ENCODE measurements at regions not wholly inside any gene's neighbourhood (a gene's known extent, or its start where the extent isn't known, plus 50 kb on each side); places are given as distances from the start of the nearest gene placed in this dataset.
"Not testable (repeated sequence)": the region's sequence is repeated elsewhere in the genome, so short reads cannot be mapped to it uniquely, and the experiment has no call there.

- no peak for DNase-seq
- Histone ChIP-seq H3K36me3 (replicated peaks; ENCODE audit: control insufficient read depth, insufficient read depth, low read length) (no peaks in the 10 kb centered on the region), H3K4me3 (ENCODE audit: insufficient read depth, low read depth, low read length) (no peak overlapping the region), H3K27me3 (ENCODE audit: control insufficient read depth, insufficient read depth, low read length) (no peaks in the 10 kb centered on the region)
Measured at GRCh38 chr12:89289720-89290119, 62.6 kb downstream of the DUSP6 start.

- DNase-seq = no peak
- no peak overlapping the region for H3K4me3 ChIP-seq (ENCODE audit: insufficient read depth, low read depth, low read length)
- H3K36me3 ChIP-seq (replicated peaks; ENCODE audit: control insufficient read depth, insufficient read depth, low read length) = no peaks in the 10 kb centered on the region
- H3K27me3 ChIP-seq (ENCODE audit: control insufficient read depth, insufficient read depth, low read length) = no peaks in the 10 kb centered on the region
Measured at GRCh38 chr12:89288959-89289358, 63.3 kb downstream of the DUSP6 start.

DNA sequence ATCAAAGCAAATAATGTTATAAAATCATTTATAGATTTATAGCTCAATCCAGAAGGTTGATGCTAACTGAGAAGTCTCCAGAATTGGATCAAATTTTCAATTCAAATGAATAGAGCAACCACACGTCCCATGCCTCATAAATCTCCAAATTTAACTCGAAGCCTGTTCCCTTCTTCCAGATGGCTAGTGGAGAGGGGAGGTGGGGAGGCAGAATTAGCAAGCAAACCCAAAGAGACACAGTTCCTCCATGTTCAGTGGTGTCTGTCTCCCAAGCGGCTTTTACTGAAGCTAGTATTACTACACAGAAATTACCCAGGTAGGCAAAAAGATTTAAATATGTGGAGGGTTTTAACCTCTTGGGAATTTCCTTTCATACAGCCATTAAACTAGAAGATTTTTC lies 65.8 kb downstream of the DUSP6 start:
- no peak overlapping the region for H3K4me3 ChIP-seq (ENCODE audit: insufficient read depth, low read depth, low read length)

GRCh38 chr12:89281539-89281867 lies 70.8 kb downstream of the DUSP6 start:
- DNase-seq = no peak
- no peaks in the 10 kb centered on the region; the same call in 1 of the 2 replicates for H3K27me3 ChIP-seq (ENCODE audit: control insufficient read depth, insufficient read depth, low read length)
- no peak overlapping the region for H3K4me3 ChIP-seq (ENCODE audit: insufficient read depth, low read depth, low read length)
- no peaks in the 10 kb centered on the region for H3K36me3 ChIP-seq (replicated peaks; ENCODE audit: control insufficient read depth, insufficient read depth, low read length)

More for the DNA sequence above, 65.8 kb downstream of the DUSP6 start:
- no peaks in the 10 kb centered on the region for H3K36me3 ChIP-seq (replicated peaks; ENCODE audit: control insufficient read depth, insufficient read depth, low read length)
- no peaks in the 10 kb centered on the region for H3K27me3 ChIP-seq (ENCODE audit: control insufficient read depth, insufficient read depth, low read length)
- DNase-seq = no peak

- no peak for DNase-seq
- H3K27me3 ChIP-seq (ENCODE audit: control insufficient read depth, insufficient read depth, low read length) = no peaks in the 10 kb centered on the region; the same call in 1 of the 2 replicates
- no peak overlapping the region for H3K4me3 ChIP-seq (ENCODE audit: insufficient read depth, low read depth, low read length)
- H3K36me3 ChIP-seq (replicated peaks; ENCODE audit: control insufficient read depth, insufficient read depth, low read length) = no peaks in the 10 kb centered on the region
Measured at GRCh38 chr12:89280833-89281538, 71.3 kb downstream of the DUSP6 start.

DNA sequence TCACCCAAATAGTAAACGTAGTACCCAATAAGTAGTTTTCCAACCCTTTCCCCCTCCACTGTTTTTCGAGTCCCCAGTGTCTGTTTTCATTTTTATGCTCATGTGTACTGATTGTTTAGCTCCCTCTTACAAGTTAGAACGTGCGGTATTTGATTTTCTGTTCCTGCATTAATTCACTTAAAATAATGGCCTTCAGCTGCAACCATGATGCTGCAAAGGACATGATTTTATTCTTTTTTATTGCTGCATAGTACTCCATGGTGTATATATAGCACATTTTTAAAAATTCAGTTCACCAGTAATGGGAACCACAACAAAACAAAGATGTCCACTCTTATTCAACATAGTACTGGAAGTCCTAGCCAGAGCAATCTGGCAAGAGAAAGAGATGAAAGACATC lies 72.8 kb downstream of the DUSP6 start:
- no peak for DNase-seq
- Histone ChIP-seq H3K36me3 (replicated peaks; ENCODE audit: control insufficient read depth, insufficient read depth, low read length) (no peaks in the 10 kb centered on the region), H3K4me3 (ENCODE audit: insufficient read depth, low read depth, low read length) (no peak overlapping the region), H3K27me3 (ENCODE audit: control insufficient read depth, insufficient read depth, low read length) (no peaks in the 10 kb centered on the region; the same call in 1 of the 2 replicates)

DNA sequence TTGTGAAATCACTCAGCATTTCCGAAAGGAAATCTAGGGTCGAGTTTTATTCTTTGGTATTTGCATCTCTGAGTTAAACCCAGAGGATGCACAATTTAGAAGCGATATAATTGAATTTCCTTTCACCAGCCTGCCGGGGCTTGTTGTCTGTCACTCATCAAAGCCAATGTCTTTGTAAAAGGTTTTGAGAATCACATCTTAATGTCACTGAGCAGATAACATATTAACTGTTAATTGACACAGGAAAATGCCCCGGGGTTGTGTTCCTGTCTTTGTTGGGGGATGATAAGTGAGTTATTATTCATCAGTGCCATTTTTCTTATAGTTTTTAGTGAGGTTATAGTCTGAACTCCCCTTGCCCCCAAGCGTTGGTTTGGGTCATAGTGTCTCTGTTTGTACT lies 73.4 kb downstream of the DUSP6 start:
- Histone ChIP-seq H3K27me3 (ENCODE audit: control insufficient read depth, insufficient read depth, low read length) (no peaks in the 10 kb centered on the region; the same call in 1 of the 2 replicates), H3K36me3 (replicated peaks; ENCODE audit: control insufficient read depth, insufficient read depth, low read length) (no peaks in the 10 kb centered on the region), H3K4me3 (ENCODE audit: insufficient read depth, low read depth, low read length) (no peak overlapping the region)
- no peak for DNase-seq

DNA sequence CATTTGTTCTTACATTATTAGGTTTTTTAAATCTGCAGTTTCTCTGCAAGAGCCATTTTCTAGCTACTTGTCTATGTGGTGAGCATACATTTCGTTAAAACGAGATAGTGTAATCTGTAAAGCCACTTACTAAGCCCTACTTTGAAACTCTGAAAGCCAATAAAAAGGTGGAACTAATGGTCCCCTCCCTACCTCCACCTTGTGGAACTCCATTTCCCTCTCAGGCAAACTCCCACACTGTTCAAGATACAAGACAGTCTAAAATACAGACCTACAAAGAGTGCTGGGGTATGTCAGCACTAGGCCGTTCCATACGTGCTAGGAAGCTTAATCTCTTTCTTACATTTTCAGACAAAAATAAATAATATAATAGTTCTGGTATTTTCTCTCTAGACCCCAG lies 74.1 kb downstream of the DUSP6 start:
- Histone ChIP-seq H3K36me3 (replicated peaks; ENCODE audit: control insufficient read depth, insufficient read depth, low read length) (no peaks in the 10 kb centered on the region), H3K27me3 (ENCODE audit: control insufficient read depth, insufficient read depth, low read length) (no peaks in the 10 kb centered on the region; the same call in 1 of the 2 replicates), H3K4me3 (ENCODE audit: insufficient read depth, low read depth, low read length) (no peak overlapping the region)
- DNase-seq = peak; percentile 18

GRCh38 chr12:89276860-89277259 lies 75.4 kb downstream of the DUSP6 start:
- no peaks in the 10 kb centered on the region for H3K36me3 ChIP-seq (replicated peaks; ENCODE audit: control insufficient read depth, insufficient read depth, low read length)
- H3K27me3 ChIP-seq (ENCODE audit: control insufficient read depth, insufficient read depth, low read length) = no peaks in the 10 kb centered on the region; the same call in 1 of the 2 replicates
- no peak for DNase-seq
- H3K4me3 ChIP-seq (ENCODE audit: insufficient read depth, low read depth, low read length) = no peak overlapping the region

DNA sequence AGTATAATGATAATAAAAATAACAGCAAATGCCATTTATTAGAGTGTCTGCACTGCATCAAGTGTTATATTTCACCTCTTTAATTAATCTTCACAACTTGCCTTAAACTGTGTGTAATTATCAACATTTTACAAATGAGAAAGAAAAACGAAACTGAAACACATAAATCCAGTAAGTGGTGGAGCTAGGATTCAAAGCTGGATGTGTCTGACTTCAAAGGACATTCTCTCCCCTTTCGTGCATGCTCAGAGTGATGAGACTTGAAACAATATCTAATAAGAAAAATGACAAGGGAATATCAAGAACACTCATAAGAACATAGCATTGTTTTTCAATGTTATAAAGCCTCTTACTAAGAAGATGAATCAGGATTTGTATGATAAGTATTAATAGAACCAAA lies 78.8 kb downstream of the DUSP6 start:
- H3K27me3 ChIP-seq (ENCODE audit: control insufficient read depth, insufficient read depth, low read length) = no peaks in the 10 kb centered on the region; the same call in 1 of the 2 replicates
- H3K4me3 ChIP-seq (ENCODE audit: insufficient read depth, low read depth, low read length) = no peak overlapping the region
- DNase-seq = no peak
- H3K36me3 ChIP-seq (replicated peaks; ENCODE audit: control insufficient read depth, insufficient read depth, low read length) = no peaks in the 10 kb centered on the region

DNA sequence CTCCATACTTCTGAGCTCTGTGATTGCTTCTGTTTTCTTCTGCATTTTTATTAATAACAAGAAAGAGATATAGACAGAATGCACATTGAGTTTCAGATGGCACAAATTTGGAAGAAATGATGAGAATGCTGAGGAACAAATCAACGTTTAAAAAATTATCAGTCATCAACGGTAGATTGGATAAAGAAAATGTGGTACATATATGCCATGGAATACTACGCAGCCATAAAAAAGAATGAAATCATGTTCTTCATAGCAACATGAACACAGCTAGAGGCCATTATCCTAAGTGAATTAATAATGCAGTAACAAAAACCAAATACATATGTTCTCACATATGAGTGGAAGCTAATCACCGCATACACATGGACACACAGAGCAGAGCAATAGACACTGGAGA lies 81.8 kb downstream of the DUSP6 start:
- Histone ChIP-seq H3K36me3 (replicated peaks; ENCODE audit: control insufficient read depth, insufficient read depth, low read length) (no peaks in the 10 kb centered on the region), H3K4me3 (ENCODE audit: insufficient read depth, low read depth, low read length) (no peak overlapping the region), H3K27me3 (ENCODE audit: control insufficient read depth, insufficient read depth, low read length) (no peaks in the 10 kb centered on the region)
- DNase-seq = no peak

DNA sequence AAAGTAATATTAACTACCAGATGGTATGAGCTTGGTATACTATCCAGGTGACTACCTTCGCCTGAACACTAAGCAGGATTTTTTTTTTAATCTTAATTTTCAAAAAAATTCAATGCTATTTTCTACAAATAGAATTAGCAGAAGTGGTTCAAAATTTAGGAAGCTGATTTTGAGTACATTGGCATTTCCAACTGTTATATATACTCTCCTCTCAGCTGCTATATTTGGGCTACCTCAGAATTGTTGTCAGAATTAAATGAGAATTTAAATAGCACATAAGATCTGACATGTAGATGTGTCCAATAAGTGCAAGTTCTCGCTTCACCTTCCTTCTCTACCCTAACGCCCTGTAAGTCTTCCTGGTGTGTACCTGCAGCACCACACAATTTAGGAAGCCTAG lies 83.1 kb downstream of the DUSP6 start:
- DNase-seq = no peak
- Histone ChIP-seq H3K36me3 (replicated peaks; ENCODE audit: control insufficient read depth, insufficient read depth, low read length) (no peaks in the 10 kb centered on the region), H3K4me3 (ENCODE audit: insufficient read depth, low read depth, low read length) (no peak overlapping the region), H3K27me3 (ENCODE audit: control insufficient read depth, insufficient read depth, low read length) (no peaks in the 10 kb centered on the region)

DNA sequence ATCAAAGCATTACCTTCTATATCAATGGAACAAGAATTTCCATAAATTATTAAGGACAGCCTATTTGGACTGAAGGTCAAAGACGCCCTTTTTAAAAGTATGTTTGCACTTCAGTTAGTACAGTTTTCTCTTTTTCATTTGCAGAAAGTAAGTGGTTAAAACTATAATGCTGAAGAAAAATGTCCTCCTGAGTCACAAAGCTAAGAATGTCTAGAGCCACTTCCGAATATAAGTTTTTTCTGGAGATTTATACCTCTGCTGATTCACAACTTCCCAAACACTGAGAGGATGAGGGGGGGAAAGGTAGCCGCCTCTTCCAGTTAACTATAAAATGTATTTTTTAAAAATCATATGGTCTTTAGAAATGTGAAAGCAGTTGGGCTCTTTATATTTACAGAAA lies 84.9 kb downstream of the DUSP6 start:
- H3K36me3 ChIP-seq (replicated peaks; ENCODE audit: control insufficient read depth, insufficient read depth, low read length) = no peaks in the 10 kb centered on the region
- H3K4me3 ChIP-seq (ENCODE audit: insufficient read depth, low read depth, low read length) = no peak overlapping the region
- DNase-seq = no peak
- no peaks in the 10 kb centered on the region for H3K27me3 ChIP-seq (ENCODE audit: control insufficient read depth, insufficient read depth, low read length)

DNA sequence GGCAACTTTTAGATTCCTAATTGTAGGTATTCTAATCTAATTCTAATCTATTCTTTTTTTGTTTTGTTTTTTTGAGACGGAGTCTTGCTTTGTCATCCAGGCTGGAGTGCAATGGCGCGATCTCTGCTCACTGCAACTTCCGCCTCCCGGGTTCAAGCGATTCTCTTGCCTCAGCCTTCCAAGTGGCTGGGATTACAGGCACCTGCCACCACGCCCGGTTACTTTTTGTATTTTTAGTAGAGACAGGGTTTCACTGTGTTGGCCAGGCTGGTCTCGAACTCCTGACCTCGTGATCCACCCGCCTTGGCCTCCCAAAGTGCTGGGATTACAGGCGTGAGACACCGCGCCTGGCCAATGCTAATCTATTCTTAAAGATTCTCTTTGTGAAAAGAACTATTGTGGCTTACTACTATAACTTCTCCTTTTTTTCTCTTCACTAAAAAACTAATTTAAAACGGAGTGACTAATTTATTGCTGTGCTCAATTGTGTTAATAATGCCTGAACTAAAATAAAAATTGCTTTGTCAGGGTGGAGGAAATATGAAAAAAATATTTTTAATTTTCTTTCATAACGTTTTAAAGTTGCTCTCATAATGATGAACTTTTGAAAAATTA lies 85.6 kb downstream of the DUSP6 start:
- not testable (repeated sequence) for H3K36me3 ChIP-seq (replicated peaks; ENCODE audit: control insufficient read depth, insufficient read depth, low read length); DNase-seq; H3K27me3 ChIP-seq (ENCODE audit: control insufficient read depth, insufficient read depth, low read length); H3K4me3 ChIP-seq (ENCODE audit: insufficient read depth, low read depth, low read length)

GRCh38 chr12:89264837-89265236 lies 87.5 kb downstream of the DUSP6 start:
- H3K36me3 ChIP-seq (replicated peaks; ENCODE audit: control insufficient read depth, insufficient read depth, low read length) = no peaks in the 10 kb centered on the region
- no peak overlapping the region for H3K4me3 ChIP-seq (ENCODE audit: insufficient read depth, low read depth, low read length)
- no peak for DNase-seq
- H3K27me3 ChIP-seq (ENCODE audit: control insufficient read depth, insufficient read depth, low read length) = no peaks in the 10 kb centered on the region
